GM23248 (cell line): ENCODE measurements at regions not wholly inside any gene's neighbourhood (a gene's known extent, or its start where the extent isn't known, plus 50 kb on each side); places are given as distances from the start of the nearest gene placed in this dataset.

Source experiments
- DNase-seq: peaks from one replicate; pipeline ENCODE4 v3.0.0-alpha.2; 2015
- H2AFZ ChIP-seq: fragments of 200-600 bp; sonication (generic); 2 replicates; pipeline ENCODE4 v1.6.1; 2016; ENCODE audit warnings: antibody characterized with exemption
- H3F3A ChIP-seq: fragments of 200-600 bp; sonication (generic); 2 replicates; pipeline ENCODE4 v1.6.1; 2016; ENCODE audit warnings: mild to moderate bottlenecking, antibody characterized with exemption, mixed run types; ENCODE audit not compliant: insufficient read depth
- H3K27ac ChIP-seq: fragments of 200-600 bp; sonication (generic); 2 replicates; pipeline ENCODE4 v1.5.1; 2016; ENCODE audit warnings: mild to moderate bottlenecking
- H3K27me3 ChIP-seq: fragments of 200-600 bp; sonication (generic); replicated peaks from 2 replicates; pipeline ENCODE4 v1.6.1; 2016; ENCODE audit warnings: mild to moderate bottlenecking; ENCODE audit not compliant: insufficient read depth
- H3K36me3 ChIP-seq: fragments of 200-600 bp; sonication (generic); 2 replicates; pipeline ENCODE4 v1.6.1; 2016; ENCODE audit warnings: low read depth, mild to moderate bottlenecking
- H3K4me1 ChIP-seq: fragments of 200-600 bp; sonication (generic); 2 replicates; pipeline ENCODE4 v1.6.1; 2016; ENCODE audit warnings: mild to moderate bottlenecking; ENCODE audit not compliant: insufficient read depth
- H3K4me2 ChIP-seq: fragments of 200-600 bp; sonication (generic); one replicate; pipeline ENCODE4 v1.6.1; 2016; ENCODE audit warnings: mild to moderate bottlenecking; ENCODE audit not compliant: unreplicated experiment
- H3K4me3 ChIP-seq: fragments of 200-600 bp; sonication (generic); 2 replicates; pipeline ENCODE4 v1.5.1; 2016; ENCODE audit warnings: mild to moderate bottlenecking
- H3K79me2 ChIP-seq: fragments of 200-600 bp; sonication (generic); 2 replicates; pipeline ENCODE4 v1.6.1; 2016; ENCODE audit warnings: mild to moderate bottlenecking; ENCODE audit not compliant: insufficient read depth
- H3K9ac ChIP-seq: fragments of 200-600 bp; sonication (generic); 2 replicates; pipeline ENCODE4 v1.6.1; 2016; ENCODE audit warnings: mild to moderate bottlenecking
- H3K9me2 ChIP-seq: fragments of 200-600 bp; sonication (generic); 2 replicates; pipeline ENCODE4 v1.6.1; 2016; ENCODE audit warnings: mixed run types, mild to moderate bottlenecking, moderate library complexity; ENCODE audit not compliant: insufficient read depth
- H3K9me3 ChIP-seq: fragments of 200-600 bp; sonication (generic); one replicate; pipeline ENCODE4 v1.6.1; 2017; ENCODE audit warnings: low read depth
- H4K20me1 ChIP-seq: fragments of 200-600 bp; sonication (generic); 2 replicates; pipeline ENCODE4 v1.6.0; 2016; ENCODE audit not compliant: insufficient read depth
- EZH2 ChIP-seq: fragments of 200-600 bp; sonication (generic); IDR thresholded peaks from 2 replicates; pipeline ENCODE4 v1.6.1; 2018; ENCODE audit warnings: antibody characterized with exemption, mild to moderate bottlenecking; ENCODE audit not compliant: insufficient read depth, poor library complexity, severe bottlenecking
- EZH2phosphoT487 ChIP-seq: fragments of 200-600 bp; sonication (generic); IDR thresholded peaks from 2 replicates; pipeline ENCODE4 v1.6.1; 2018; ENCODE audit warnings: antibody characterized with exemption, moderate library complexity, mild to moderate bottlenecking, low read depth; ENCODE audit not compliant: insufficient read depth
- WGBS, 2 experiments: methylation state at CpG; one replicate each; pipeline ENCODE4 v1.1.6; 2015 to 2017; ENCODE audit warnings: low lambda C conversion rate in 2 of 2, low coverage in 1 of 2; ENCODE audit errors: missing lambda C conversion rate in 2 of 2; 5-methylcytosine and 5-hydroxymethylcytosine counted together
- in situ Hi-C: fragments of 300-500 bp; cut with MboI; formaldehyde crosslinking; loops from 2 replicates; pipeline ENCODE4 v1.15.0; 2020

- WGBS, 2 experiments: 45 to 46% methylated on average over 4 of the region's 4 CpGs
- DNase-seq: peak; percentile 46
Observed at GRCh38 chr18:5600378-5601071, 56.7 kb upstream of the EPB41L3 start.

DNA sequence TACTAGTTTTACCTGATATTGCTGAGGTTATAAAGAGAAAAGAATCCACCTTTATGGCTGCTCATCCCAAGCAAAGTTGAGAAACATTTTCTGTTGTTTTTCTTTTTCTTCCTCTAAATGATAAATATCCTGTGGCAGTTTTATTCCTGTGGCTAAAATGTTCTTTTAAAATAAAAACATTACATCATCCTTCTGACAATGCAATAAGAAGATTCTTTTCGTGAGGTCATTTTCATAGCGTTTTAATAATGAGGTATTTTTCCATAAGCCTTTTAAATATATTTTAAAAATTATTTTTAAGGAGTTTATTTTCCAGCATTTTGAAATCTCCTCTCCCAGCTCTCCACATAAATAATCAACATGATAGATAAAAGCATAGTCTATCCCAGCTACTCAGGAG, 52.8 kb upstream of the EPB41L3 start:
- Histone ChIP-seq H4K20me1 (no peaks in the 10 kb centered on the region), H3F3A (no peaks in the 10 kb centered on the region), H3K27ac (no peak overlapping the region), H2AFZ (no peak overlapping the region), H3K4me1 (no peaks in the 10 kb centered on the region), H3K4me2 (no peak overlapping the region), H3K9me3 (no peaks in the 10 kb centered on the region), H3K9me2 (no peaks in the 10 kb centered on the region), H3K27me3 (peaks cover 10% of the 10 kb centered on the region; the same call in 1 of the 2 replicates), H3K9ac (no peak overlapping the region), H3K4me3 (no peak overlapping the region), H3K36me3 (no peaks in the 10 kb centered on the region), H3K79me2 (no peaks in the 10 kb centered on the region)
- in situ Hi-C loops: no loop called here
- 26 to 36% methylated on average over 2 of the region's 2 CpGs for WGBS, 2 experiments
- DNase-seq: no peak
- TF ChIP-seq EZH2phosphoT487 (no peak), EZH2 (no peak)

More at GRCh38 chr18:5600378-5601071, 56.7 kb upstream of the EPB41L3 start:
- no peak for TF ChIP-seq EZH2phosphoT487
- TF ChIP-seq EZH2: no peak
- H3K4me3 ChIP-seq: no peak overlapping the region
- no peaks in the 10 kb centered on the region for H4K20me1 ChIP-seq
- H3K79me2 ChIP-seq: no peaks in the 10 kb centered on the region
- no peak overlapping the region for H3K9ac ChIP-seq
- H2AFZ ChIP-seq: no peak overlapping the region
- H3K27ac ChIP-seq: no peak overlapping the region
- H3K27me3 ChIP-seq: no peaks in the 10 kb centered on the region; the same call in 1 of the 2 replicates
- in situ Hi-C loops: no loop called here
- no peaks in the 10 kb centered on the region for H3K4me1 ChIP-seq
- H3K9me3 ChIP-seq: no peaks in the 10 kb centered on the region
- H3F3A ChIP-seq: no peaks in the 10 kb centered on the region
- no peak overlapping the region for H3K4me2 ChIP-seq
- no peaks in the 10 kb centered on the region for H3K9me2 ChIP-seq
- H3K36me3 ChIP-seq: no peaks in the 10 kb centered on the region
